Posterior vena cava (tissue), 2 donors: ENCODE measurements at regions not wholly inside any gene's neighbourhood (a gene's known extent, or its start where the extent isn't known, plus 50 kb on each side); places are given as distances from the start of the nearest gene placed in this dataset.
"Not testable (repeated sequence)": the region's sequence is repeated elsewhere in the genome, so short reads cannot be mapped to it uniquely, and the experiment has no call there.

Experiments used
- DNase-seq: peaks from one replicate; pipeline ENCODE4 v3.0.0-alpha.2; 2020; ENCODE audit warnings: low spot score
- intact Hi-C, 2 donors: fragments of 100-400 bp; cut with DNase I; formaldehyde crosslinking; loops; one replicate each; pipeline versions ENCODE4 v1.14.1 to v1.14.2; 2022 to 2023
- donor health status: DM: yes; HTN: yes; CAD: no.
- donor health status: DM: yes; HTN: yes; CAD: no.

- intact Hi-C loops, DNase-seq: not testable (repeated sequence)
Observed at GRCh38 chr11:116324077-116324476, 448.7 kb downstream of the BUD13 start.

DNA sequence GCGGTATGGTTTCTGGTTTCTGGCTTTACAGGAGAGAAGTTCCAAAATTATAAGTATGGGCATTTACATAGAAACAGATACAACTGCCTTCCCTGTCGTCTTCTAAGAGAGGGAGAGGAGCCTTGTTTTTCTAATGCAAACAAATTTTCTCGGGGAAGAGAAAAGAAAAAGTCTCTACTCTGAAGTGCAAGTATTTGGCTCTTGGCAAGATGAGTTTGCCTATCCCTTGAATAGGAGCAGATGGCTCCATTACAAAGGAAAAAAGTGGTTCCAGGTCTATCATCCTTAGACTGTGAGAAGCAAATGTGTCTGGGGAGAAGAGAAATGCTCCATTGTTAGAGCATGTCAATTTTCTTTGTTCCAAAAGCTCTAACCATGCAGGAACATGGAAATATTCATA is 455.6 kb downstream of the BUD13 start:
- DNase-seq, result no peak
- intact Hi-C loops, result no loop called here

DNA sequence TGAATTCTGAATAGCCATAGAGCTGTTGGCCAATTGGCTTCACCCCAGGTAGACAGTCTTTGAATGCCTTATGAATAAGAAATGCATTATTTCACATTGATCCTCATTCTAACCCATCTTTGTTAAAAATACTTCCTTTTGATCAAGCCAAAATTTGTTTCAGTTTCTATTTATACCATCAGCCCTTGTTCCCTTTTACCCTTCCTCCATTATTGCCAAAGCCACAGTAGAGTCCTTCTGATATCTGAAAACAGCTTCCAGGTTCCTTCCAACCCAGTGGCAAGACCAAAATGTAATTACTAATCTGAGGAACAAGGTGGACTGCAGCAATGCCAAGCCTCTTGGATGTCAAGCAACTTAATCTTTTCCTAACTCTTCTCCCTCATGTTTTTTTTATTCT is 458.8 kb downstream of the BUD13 start:
- intact Hi-C loops, result no loop called here

GRCh38 chr11:116312570-116313391 is 460.0 kb downstream of the BUD13 start:
- intact Hi-C loops, result no loop called here
- DNase-seq, result peak; percentile 92

More for the DNA sequence above, 458.8 kb downstream of the BUD13 start:
- no peak for DNase-seq

- DNase-seq, result no peak
Observed at GRCh38 chr11:116311206-116311605, 461.6 kb downstream of the BUD13 start.

DNA sequence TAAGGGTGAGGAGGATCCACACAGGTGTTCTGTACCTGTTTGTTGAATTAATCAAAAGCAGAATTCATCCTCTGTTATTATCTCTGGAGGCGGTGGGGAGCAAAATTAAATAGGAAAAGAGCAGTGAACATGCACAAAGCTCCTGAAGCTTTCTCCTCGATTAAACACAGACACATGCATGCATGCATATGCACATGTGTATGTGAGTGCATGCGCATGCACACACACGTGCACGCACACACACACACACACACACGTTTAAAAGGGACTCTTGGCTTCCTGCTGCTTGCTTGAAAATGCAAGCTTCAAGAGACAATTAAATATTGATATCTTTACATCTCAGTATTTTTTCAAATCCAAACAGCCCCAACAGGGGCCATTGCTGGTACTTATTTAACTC is 462.1 kb downstream of the BUD13 start:
- intact Hi-C loops, result no loop called here
- no peak for DNase-seq

More at GRCh38 chr11:116311206-116311605, 461.6 kb downstream of the BUD13 start:
- intact Hi-C loops, result no loop called here

DNA sequence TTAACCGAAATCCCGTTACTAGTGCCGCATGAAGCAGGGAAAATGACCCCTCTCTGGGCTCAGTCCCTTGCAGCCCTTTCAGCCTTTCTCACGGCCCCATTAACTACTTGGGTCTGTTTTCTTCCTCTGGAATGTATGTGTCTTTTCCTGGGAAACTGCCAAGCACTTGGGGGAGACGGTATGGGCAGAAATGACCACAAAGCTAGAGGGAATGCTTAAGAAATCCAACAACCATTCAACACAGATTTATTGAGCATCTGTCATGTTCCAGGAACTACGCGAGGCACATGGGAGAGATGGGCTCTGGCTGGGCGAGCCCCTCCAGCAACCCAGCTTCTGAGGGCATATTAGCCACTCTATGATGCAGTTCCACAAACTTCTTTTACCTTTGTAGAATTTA is 462.6 kb downstream of the BUD13 start:
- intact Hi-C loops, result no loop called here
- no peak for DNase-seq

DNA sequence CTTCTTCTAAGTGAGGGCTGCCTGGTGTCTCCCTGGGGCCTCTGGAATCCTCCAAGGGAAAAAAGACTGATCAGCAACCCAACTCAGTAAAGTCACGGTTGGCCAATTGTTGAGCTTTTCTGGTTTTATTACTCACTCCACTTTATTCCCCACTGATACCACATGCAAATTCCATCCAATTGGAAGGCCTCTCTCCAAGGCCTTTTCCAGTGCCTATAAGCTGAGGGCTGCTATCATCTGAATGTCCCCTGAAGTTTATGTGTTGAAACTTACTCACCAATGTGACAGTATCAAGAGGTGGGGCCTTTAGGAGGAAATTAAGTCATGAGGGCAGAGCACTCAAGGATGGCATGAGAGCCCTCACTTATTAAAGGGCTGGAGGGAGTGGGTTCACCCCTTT is 463.3 kb downstream of the BUD13 start:
- intact Hi-C loops, result no loop called here
- DNase-seq, result no peak

DNA sequence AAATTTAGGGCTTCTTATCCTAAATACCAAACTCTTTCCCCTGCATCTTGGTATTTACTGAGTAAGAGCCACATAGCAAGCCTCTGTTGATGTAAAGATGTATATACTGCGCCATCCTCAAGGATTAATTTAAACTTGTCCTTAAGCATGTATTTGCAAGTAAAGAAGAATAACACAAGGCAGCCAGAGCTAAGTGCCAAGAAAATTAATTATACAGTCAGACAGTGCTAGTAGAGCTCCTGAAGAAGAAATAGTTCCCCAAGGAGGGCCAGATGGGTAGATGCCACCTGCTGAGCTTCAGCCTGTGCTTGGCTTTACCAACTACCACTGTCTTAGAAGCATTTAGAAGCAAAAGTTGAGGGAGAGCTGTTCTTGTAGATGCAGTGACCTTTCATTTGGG is 470.0 kb downstream of the BUD13 start:
- no peak for DNase-seq
- intact Hi-C loops, result no loop called here

DNA sequence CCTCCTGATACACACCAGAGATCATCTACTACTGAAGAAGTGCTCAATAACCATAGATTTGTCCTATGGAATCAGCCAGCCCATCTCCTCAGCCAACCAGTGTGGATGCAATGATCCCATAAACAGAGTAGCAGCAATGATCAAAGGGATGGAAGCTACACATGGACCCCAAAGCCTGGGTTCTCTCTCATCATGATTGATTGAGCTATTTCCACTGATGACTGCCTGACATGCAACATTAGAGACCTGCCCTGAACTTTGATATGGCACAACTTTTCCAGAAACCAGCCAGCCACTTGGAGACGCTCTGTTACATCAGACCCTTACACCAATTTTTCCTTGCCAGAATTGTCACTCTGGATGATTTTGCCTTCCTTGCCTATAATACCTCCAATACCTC is 471.6 kb downstream of the BUD13 start:
- intact Hi-C loops, result no loop called here
- no peak for DNase-seq

DNA sequence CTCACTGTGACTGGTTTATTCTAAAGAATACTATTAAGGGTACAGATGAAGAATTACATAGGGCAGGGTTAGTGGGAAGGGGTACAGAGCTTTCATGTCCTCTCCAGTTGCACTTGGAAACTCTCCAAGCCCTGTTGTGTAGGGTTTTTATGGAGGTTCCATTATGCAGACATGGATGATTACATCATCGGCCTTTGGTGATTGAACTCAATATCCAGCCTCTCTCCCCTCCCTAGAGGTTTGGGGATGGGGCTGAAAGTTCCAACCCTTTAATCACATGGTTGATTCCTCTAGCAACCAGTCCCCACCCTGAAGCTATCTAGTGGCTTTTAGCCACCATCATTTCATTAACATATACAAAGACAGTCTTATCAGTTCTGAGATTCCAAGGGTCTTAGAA is 472.6 kb downstream of the BUD13 start:
- intact Hi-C loops, result no loop called here
- DNase-seq, result no peak

DNA sequence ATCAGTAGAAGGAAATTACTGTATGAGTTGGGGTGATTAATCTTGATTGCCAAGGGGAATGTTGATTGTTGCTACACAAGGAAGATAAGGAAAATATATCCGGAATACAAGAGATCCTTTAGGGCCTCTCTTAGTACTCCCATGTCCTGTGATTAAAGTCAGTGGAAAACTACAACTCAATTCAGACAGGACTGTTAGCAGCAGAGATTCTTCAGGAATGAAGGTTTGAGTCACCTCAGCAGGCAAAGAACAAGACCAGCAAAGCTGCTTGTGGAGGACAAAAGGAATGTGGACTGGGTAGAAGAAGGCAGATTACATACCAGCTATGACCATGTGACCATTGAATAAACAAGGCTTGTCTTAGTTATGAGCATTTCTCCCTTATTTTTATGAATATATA is 478.2 kb downstream of the BUD13 start:
- no peak for DNase-seq
- intact Hi-C loops, result no loop called here

DNA sequence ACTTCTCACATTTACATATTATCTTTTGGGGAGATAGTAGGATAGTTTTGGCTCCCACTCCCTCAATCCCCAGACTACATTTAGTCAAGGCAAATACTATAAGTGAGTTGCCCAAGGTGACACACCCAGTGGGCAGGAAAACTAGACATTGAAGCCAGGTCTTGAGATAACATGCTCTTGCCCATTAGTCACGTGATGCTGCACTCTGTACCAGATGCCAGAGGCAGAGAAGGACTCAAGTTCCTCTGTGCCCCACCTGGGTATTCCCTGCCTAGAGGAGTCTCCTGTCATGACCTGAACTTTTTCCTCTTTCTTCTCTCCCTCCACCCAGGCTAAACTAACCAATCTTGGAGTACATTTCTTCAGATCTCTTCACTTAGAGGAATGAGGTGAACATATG is 484.9 kb downstream of the BUD13 start:
- no peak for DNase-seq
- intact Hi-C loops, result no loop called here

- no peak for DNase-seq
- intact Hi-C loops, result no loop called here
Observed at GRCh38 chr11:116285026-116285425, 487.8 kb downstream of the BUD13 start.

GRCh38 chr11:116283300-116283699 is 489.5 kb downstream of the BUD13 start:
- intact Hi-C loops, result no loop called here

GRCh38 chr11:116282481-116282880 is 490.3 kb downstream of the BUD13 start:
- DNase-seq, result no peak
- intact Hi-C loops, result no loop called here

More at GRCh38 chr11:116283300-116283699, 489.5 kb downstream of the BUD13 start:
- DNase-seq, result no peak

GRCh38 chr11:116281173-116282160 is 491.3 kb downstream of the BUD13 start:
- intact Hi-C loops, result no loop called here
- no peak for DNase-seq

- no peak for DNase-seq
- intact Hi-C loops, result loop anchor here in 1 of 2 donors (5.0 kb wide), 1 partner anchor 952 kb away; no protein-coding TSS in a partner anchor
Observed at GRCh38 chr11:116279511-116279910, 493.3 kb downstream of the BUD13 start.

- intact Hi-C loops, result loop anchor here in 1 of 2 donors (5.0 kb wide), 1 partner anchor 951 kb away; no protein-coding TSS in a partner anchor
- no peak for DNase-seq
Observed at GRCh38 chr11:116278076-116278475, 494.7 kb downstream of the BUD13 start.
